Right renal cortex interstitium (tissue), 3 donors: ENCODE measurements at regions not wholly inside any gene's neighbourhood (a gene's known extent, or its start where the extent isn't known, plus 50 kb on each side); places are given as distances from the start of the nearest gene placed in this dataset.
"Not testable (repeated sequence)": the region's sequence is repeated elsewhere in the genome, so short reads cannot be mapped to it uniquely, and the experiment has no call there.

Source experiments
- DNase-seq, 3 donors: peaks; one replicate each; pipeline ENCODE4 v3.0.0-alpha.2; 2013; ENCODE audit warnings: low read depth in 3 of 3, low spot score in 2 of 3

- no peak for DNase-seq
Observed at GRCh38 chr4:118410138-118410537, 57.3 kb upstream of the PRSS12 start.

- no peak for DNase-seq
Observed at GRCh38 chr4:118417325-118417724, 64.5 kb upstream of the PRSS12 start.

GRCh38 chr4:118417800-118418199, 65.0 kb upstream of the PRSS12 start:
- DNase-seq, result not testable (repeated sequence)

GRCh38 chr4:118418396-118418795, 65.6 kb upstream of the PRSS12 start:
- not testable (repeated sequence) for DNase-seq

- DNase-seq, result not testable (repeated sequence)
Observed at GRCh38 chr4:118419626-118420025, 66.8 kb upstream of the PRSS12 start.

GRCh38 chr4:118424062-118424461, 71.3 kb upstream of the PRSS12 start:
- DNase-seq, result not testable (repeated sequence)

GRCh38 chr4:118428881-118429280, 76.1 kb upstream of the PRSS12 start:
- DNase-seq, result not testable (repeated sequence)

GRCh38 chr4:118432359-118432758, 79.6 kb upstream of the PRSS12 start:
- DNase-seq, result not testable (repeated sequence)

- DNase-seq, result not testable (repeated sequence)
Observed at GRCh38 chr4:118433612-118434375, 81.0 kb upstream of the PRSS12 start.

GRCh38 chr4:118435415-118435814, 82.6 kb upstream of the PRSS12 start:
- DNase-seq, result not testable (repeated sequence)

- not testable (repeated sequence) for DNase-seq
Observed at GRCh38 chr4:118442115-118442837, 89.5 kb upstream of the PRSS12 start.

- DNase-seq, result not testable (repeated sequence)
Observed at GRCh38 chr4:118447397-118447796, 94.6 kb upstream of the PRSS12 start.

GRCh38 chr4:118454857-118455256, 102.1 kb upstream of the PRSS12 start:
- not testable (repeated sequence) for DNase-seq

GRCh38 chr4:118461435-118461834, 108.6 kb upstream of the PRSS12 start:
- DNase-seq, result not testable (repeated sequence)

- not testable (repeated sequence) for DNase-seq
Observed at GRCh38 chr4:118465831-118466230, 113.0 kb upstream of the PRSS12 start.

GRCh38 chr4:118474001-118474626, 121.3 kb upstream of the PRSS12 start:
- DNase-seq, result not testable (repeated sequence)

- not testable (repeated sequence) for DNase-seq
Observed at GRCh38 chr4:118474771-118475170, 122.0 kb upstream of the PRSS12 start.

GRCh38 chr4:118475901-118476300, 123.1 kb upstream of the PRSS12 start:
- not testable (repeated sequence) for DNase-seq

- not testable (repeated sequence) for DNase-seq
Observed at GRCh38 chr4:118477826-118478225, 125.0 kb upstream of the PRSS12 start.

- DNase-seq, result not testable (repeated sequence)
Observed at GRCh38 chr4:118485801-118486314, 133.1 kb upstream of the PRSS12 start.

- DNase-seq, result not testable (repeated sequence)
Observed at GRCh38 chr4:118492963-118493362, 140.2 kb upstream of the PRSS12 start.
